ENCODE measurements at regions not wholly inside any gene's neighbourhood (a gene's known extent, or its start where the extent isn't known, plus 50 kb on each side); places are given as distances from the start of the nearest gene placed in this dataset.

GRCh38 chr15:29972051-29972450, 110.7 kb upstream of the GOLGA8J start (continued):
- TF ChIP-seq PRDM2 (tag by site-specific recombination; IDR thresholded peaks at IDR 0.05; ENCODE audit: borderline replicate concordance) (no peak), ZNF211 (tag by site-specific recombination; IDR thresholded peaks at IDR 0.05; ENCODE audit: low read depth) (no peak), ZNF571 (tag by site-specific recombination; IDR thresholded peaks at IDR 0.05) (no peak)
- TF ChIP-seq, protein P1, sequence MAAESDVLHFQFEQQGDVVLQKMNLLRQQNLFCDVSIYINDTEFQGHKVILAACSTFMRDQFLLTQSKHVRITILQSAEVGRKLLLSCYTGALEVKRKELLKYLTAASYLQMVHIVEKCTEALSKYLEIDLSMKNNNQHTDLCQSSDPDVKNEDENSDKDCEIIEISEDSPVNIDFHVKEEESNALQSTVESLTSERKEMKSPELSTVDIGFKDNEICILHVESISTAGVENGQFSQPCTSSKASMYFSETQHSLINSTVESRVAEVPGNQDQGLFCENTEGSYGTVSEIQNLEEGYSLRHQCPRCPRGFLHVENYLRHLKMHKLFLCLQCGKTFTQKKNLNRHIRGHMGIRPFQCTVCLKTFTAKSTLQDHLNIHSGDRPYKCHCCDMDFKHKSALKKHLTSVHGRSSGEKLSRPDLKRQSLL (tag by site-specific recombination; IDR thresholded peaks at IDR 0.05), result no peak

DNA sequence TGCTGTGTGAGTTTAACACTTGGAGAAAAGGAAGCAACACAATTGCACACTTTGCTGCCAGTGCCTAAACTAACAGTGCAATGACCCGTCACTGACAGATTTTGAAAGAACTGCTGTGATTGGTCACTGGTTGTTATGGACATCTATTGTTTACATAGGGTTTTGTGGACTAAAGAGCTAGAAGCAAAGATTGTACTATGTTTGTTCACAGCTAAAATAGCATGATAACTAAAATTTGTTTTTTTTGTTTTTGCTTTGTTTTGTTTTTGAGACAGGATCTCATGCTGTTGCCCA, 112.4 kb upstream of the GOLGA8J start:
- Histone ChIP-seq H3K9me3 (ENCODE audit: control insufficient read depth, insufficient read depth, low read depth, low read length) (no peaks in the 10 kb centered on the region), H3K4me1 (ENCODE audit: control insufficient read depth, insufficient read depth, low read length) (no peaks in the 10 kb centered on the region), H3K4me3 (ENCODE audit: low read depth, low read length) (no peak overlapping the region), H3K27ac (ENCODE audit: extremely low read depth, low read depth, low read length) (no peak overlapping the region), H3K36me3 (ENCODE audit: control insufficient read depth in 2 of 2, insufficient read depth in 1 of 2, low read length in 2 of 2) (no peaks in the 10 kb centered on the region)
- peak; percentile 56 for TF ChIP-seq FEZF1 (tag by site-specific recombination; IDR thresholded peaks at IDR 0.05)
- TF ChIP-seq BCL11A (tag by site-specific recombination; IDR thresholded peaks at IDR 0.05; ENCODE audit: low read depth), result no peak
- POLR2A ChIA-PET, result no interaction called here
- CTCF ChIA-PET, result interaction anchor here (0.6 kb wide), 1 partner anchor 45 kb away, joined by 3 read pairs; no protein-coding TSS in a partner anchor

GRCh38 chr15:29969562-29970401, 113.0 kb upstream of the GOLGA8J start:
- ChIA-PET CTCF (interaction anchor here (0.6 to 1.0 kb wide), 2 partner anchors 44 to 66 kb away, joined by 3 read pairs; no protein-coding TSS in a partner anchor), POLR2A (no interaction called here)
- no peak overlapping the region for H3K27ac ChIP-seq (ENCODE audit: extremely low read depth, low read depth, low read length)
- H3K9me3 ChIP-seq (ENCODE audit: control insufficient read depth, insufficient read depth, low read depth, low read length), result no peaks in the 10 kb centered on the region
- TF ChIP-seq PRDM1 (tag by site-specific recombination; IDR thresholded peaks at IDR 0.05), result peak; percentile 39; the same call in 1 of the 2 replicates
- no peak for TF ChIP-seq ZXDB (tag by site-specific recombination; IDR thresholded peaks at IDR 0.05)
- no peak for TF ChIP-seq GLIS1 (tag by site-specific recombination; IDR thresholded peaks at IDR 0.05)
- no peak for TF ChIP-seq ZSCAN16 (tag by site-specific recombination; IDR thresholded peaks at IDR 0.05)
- no peak for TF ChIP-seq KLF1 (tag by site-specific recombination; IDR thresholded peaks at IDR 0.05)
- TF ChIP-seq ZNF623 (tag by site-specific recombination; IDR thresholded peaks at IDR 0.05), result no peak
- no peak for TF ChIP-seq BCL6B (tag by site-specific recombination; IDR thresholded peaks at IDR 0.05)
- TF ChIP-seq, protein P2, sequence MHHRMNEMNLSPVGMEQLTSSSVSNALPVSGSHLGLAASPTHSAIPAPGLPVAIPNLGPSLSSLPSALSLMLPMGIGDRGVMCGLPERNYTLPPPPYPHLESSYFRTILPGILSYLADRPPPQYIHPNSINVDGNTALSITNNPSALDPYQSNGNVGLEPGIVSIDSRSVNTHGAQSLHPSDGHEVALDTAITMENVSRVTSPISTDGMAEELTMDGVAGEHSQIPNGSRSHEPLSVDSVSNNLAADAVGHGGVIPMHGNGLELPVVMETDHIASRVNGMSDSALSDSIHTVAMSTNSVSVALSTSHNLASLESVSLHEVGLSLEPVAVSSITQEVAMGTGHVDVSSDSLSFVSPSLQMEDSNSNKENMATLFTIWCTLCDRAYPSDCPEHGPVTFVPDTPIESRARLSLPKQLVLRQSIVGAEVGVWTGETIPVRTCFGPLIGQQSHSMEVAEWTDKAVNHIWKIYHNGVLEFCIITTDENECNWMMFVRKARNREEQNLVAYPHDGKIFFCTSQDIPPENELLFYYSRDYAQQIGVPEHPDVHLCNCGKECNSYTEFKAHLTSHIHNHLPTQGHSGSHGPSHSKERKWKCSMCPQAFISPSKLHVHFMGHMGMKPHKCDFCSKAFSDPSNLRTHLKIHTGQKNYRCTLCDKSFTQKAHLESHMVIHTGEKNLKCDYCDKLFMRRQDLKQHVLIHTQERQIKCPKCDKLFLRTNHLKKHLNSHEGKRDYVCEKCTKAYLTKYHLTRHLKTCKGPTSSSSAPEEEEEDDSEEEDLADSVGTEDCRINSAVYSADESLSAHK (tag by site-specific recombination; IDR thresholded peaks at IDR 0.05), result no peak
- TF ChIP-seq ZNF121 (tag by site-specific recombination; IDR thresholded peaks at IDR 0.05), result 0 out of 2 replicates have a peak, but pooled peaks have one; percentile 20
- H3K36me3 ChIP-seq (ENCODE audit: control insufficient read depth in 2 of 2, insufficient read depth in 1 of 2, low read length in 2 of 2), result no peaks in the 10 kb centered on the region
- H3K4me3 ChIP-seq (ENCODE audit: low read depth, low read length), result no peak overlapping the region
- no peaks in the 10 kb centered on the region for H3K4me1 ChIP-seq (ENCODE audit: control insufficient read depth, insufficient read depth, low read length)

Data from HEK293 (cell line).